NCI-H526 (cell line): ENCODE measurements at regions not wholly inside any gene's neighbourhood (a gene's known extent, or its start where the extent isn't known, plus 50 kb on each side); places are given as distances from the start of the nearest gene placed in this dataset.

Experiments used
- DNase-seq, 2 experiments: peaks; one replicate each; lab custom pipeline; 2025; lab: John Stamatoyannopoulos, UW

- DNase-seq = no peak
Measured at GRCh38 chr17:11081342-11081741, 159.7 kb upstream of the SHISA6 start.

GRCh38 chr17:11077673-11078072 is 163.3 kb upstream of the SHISA6 start:
- no peak for DNase-seq

GRCh38 chr17:11074451-11074850 is 166.6 kb upstream of the SHISA6 start:
- no peak for DNase-seq

GRCh38 chr17:11056926-11057325 is 184.1 kb upstream of the SHISA6 start:
- DNase-seq = no peak

- DNase-seq = no peak
Measured at GRCh38 chr17:11053846-11054245, 187.2 kb upstream of the SHISA6 start.

- DNase-seq = no peak
Measured at GRCh38 chr17:11049539-11049938, 191.5 kb upstream of the SHISA6 start.

GRCh38 chr17:11047228-11047627 is 193.8 kb upstream of the SHISA6 start:
- no peak for DNase-seq

- no peak for DNase-seq
Measured at GRCh38 chr17:11039342-11039741, 201.5 kb upstream of the PIRT start.

- DNase-seq = no peak
Measured at GRCh38 chr17:11035681-11036080, 197.8 kb upstream of the PIRT start.

- DNase-seq = no peak
Measured at GRCh38 chr17:11031787-11032186, 193.9 kb upstream of the PIRT start.

GRCh38 chr17:11029791-11030190 is 191.9 kb upstream of the PIRT start:
- DNase-seq = no peak

- no peak for DNase-seq
Measured at GRCh38 chr17:11028349-11028748, 190.5 kb upstream of the PIRT start.

- no peak for DNase-seq
Measured at GRCh38 chr17:11026903-11027302, 189.0 kb upstream of the PIRT start.

GRCh38 chr17:11023639-11024479 is 186.0 kb upstream of the PIRT start:
- no peak for DNase-seq

GRCh38 chr17:11006530-11006929 is 168.6 kb upstream of the PIRT start:
- DNase-seq = no peak

GRCh38 chr17:11005940-11006339 is 168.1 kb upstream of the PIRT start:
- DNase-seq = no peak

- DNase-seq = no peak
Measured at GRCh38 chr17:11002417-11002816, 164.5 kb upstream of the PIRT start.

GRCh38 chr17:11001651-11002050 is 163.8 kb upstream of the PIRT start:
- DNase-seq = no peak

- DNase-seq = no peak
Measured at GRCh38 chr17:10999484-10999883, 161.6 kb upstream of the PIRT start.

- DNase-seq = no peak
Measured at GRCh38 chr17:10993126-10993525, 155.2 kb upstream of the PIRT start.

- no peak for DNase-seq
Measured at GRCh38 chr17:10992106-10992880, 154.4 kb upstream of the PIRT start.

- no peak for DNase-seq
Measured at GRCh38 chr17:10987786-10988185, 149.9 kb upstream of the PIRT start.

GRCh38 chr17:10984220-10984619 is 146.3 kb upstream of the PIRT start:
- no peak for DNase-seq
